ENCODE measurements at regions not wholly inside any gene's neighbourhood (a gene's known extent, or its start where the extent isn't known, plus 50 kb on each side); places are given as distances from the start of the nearest gene placed in this dataset.

DNA sequence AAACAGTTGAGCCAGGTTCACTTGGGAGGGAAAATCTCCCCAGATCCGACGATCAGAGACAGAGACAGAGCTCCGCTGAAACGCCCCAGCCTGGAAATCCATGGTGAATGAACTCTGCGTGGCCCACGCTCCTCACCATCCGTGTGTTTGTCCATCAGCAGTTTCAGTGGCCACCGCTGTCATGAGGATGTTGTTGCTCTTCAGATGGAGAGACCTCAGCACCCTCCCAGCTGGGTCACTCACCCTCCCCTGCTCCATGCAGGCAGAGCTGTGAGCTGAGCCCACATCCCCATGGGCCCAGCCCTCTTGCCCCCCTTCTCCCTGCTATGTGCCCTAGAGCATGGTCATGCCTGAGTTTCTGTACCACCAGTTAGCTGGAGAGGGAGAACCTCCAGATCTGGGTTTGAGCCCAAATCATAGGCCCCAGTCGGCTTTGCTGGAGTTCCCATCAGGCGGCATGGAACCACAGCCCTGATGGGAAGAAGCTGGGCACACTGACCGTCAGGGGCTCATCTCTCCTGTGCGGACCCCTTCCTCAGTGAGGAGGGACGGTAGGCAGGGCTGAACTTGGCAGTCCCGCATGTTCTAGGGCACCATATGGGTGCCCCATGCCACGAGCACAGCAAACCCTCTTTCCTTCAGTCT is 154.4 kb upstream of the COL5A1 start:
- DNase-seq (ENCODE audit: low read depth), result no peak

GRCh38 chr9:134488331-134489280 is 153.0 kb upstream of the COL5A1 start:
- DNase-seq (ENCODE audit: low read depth), result peak; percentile 33

GRCh38 chr9:134489621-134490408 is 151.8 kb upstream of the COL5A1 start:
- DNase-seq (ENCODE audit: low read depth), result no peak

DNA sequence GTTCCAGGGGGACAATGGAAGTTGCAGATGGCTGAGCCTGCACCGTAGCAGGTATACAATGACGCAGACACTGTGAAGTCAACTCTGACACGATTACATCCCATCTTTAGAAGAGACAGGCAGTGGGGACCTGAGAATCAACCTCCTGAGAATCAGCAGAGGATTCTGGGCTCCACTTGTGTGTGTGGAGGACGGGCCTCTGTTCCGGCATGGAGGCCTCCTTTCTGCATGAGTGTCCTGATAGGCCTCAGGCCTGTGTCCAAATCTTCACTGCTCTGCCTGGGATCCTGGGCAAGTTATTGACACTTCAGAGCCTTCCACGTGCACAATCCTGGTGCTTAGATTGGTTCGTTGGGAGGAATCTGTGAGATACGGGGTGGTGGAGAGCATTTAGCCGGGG is 151.2 kb upstream of the COL5A1 start:
- DNase-seq (ENCODE audit: low read depth), result no peak

DNA sequence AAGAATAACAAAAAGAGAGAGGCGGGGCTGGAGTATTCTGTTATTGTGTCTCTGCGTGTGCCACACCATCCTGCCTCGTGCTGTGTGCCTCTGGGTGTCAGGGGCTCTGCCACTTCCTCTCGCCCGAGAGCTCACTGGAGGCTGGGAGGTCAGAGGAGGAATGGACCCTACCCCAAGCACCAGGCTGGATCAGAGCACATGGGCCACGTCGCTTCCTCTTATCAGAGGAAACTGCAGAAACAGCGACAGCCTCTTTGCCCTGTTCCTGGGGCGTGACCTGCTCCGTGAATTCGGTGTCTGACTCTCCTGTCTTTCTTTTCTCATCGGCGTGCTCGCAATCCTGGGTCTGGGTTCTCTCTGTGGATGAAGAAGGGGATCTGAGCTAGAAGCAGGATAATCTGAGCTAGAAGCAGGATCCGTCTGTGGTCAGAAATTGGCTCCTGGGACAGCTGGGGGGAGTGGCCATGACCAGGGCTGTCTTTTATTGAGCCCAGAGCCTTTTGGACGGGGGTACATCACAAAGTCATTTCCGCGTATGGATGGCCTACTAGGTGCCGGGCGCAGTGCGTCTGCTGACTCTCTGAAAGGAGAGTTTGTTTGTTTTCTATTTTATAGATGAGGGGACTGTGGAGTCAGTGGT is 150.3 kb upstream of the COL5A1 start:
- no peak for DNase-seq (ENCODE audit: low read depth)

- DNase-seq (ENCODE audit: low read depth), result no peak
Observed at GRCh38 chr9:134491856-134492255, 149.7 kb upstream of the COL5A1 start.

GRCh38 chr9:134492281-134492691 is 149.3 kb upstream of the COL5A1 start:
- DNase-seq (ENCODE audit: low read depth), result peak; percentile 93

DNA sequence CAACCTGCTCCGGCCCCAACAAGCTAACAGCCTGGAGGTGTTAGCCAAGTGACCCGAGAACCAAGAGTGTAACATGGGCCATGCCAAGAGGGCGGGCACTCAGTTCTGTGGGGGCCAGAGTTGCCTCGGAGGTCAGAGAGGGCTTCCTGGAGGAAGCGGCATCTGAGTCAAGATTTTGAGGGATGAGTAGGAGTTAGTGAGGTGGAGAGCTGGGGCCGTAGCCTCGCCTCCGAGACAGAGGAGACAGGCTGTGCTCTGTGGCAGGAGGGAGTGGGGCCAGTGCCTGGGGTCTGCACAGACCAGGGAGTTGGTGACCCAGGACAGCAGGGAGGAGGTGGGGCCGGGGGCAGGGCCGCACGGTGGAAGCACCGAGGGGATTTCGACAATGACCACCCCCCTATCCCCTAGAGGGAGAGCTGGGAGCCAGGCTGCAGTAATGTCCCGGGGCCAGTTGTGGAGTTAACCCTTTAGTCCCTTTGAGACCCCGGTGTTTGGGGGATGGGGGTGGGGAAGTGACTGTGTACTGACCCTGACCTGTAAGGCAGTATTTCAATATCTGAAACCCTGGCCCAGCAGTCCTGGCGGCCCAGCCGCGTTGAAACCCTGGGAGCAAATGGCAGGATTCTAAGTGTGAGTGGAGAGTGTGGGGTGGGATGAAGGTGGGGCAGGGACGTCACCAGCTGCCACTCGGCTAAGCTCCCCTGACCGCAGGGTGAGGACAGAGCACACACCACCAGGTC is 148.7 kb upstream of the COL5A1 start:
- DNase-seq (ENCODE audit: low read depth), result no peak

GRCh38 chr9:134493461-134494272 is 147.9 kb upstream of the COL5A1 start:
- no peak for DNase-seq (ENCODE audit: low read depth)

- no peak for DNase-seq (ENCODE audit: low read depth)
Observed at GRCh38 chr9:134494273-134494815, 147.3 kb upstream of the COL5A1 start.

GRCh38 chr9:134494905-134495304 is 146.7 kb upstream of the COL5A1 start:
- DNase-seq (ENCODE audit: low read depth), result no peak

DNA sequence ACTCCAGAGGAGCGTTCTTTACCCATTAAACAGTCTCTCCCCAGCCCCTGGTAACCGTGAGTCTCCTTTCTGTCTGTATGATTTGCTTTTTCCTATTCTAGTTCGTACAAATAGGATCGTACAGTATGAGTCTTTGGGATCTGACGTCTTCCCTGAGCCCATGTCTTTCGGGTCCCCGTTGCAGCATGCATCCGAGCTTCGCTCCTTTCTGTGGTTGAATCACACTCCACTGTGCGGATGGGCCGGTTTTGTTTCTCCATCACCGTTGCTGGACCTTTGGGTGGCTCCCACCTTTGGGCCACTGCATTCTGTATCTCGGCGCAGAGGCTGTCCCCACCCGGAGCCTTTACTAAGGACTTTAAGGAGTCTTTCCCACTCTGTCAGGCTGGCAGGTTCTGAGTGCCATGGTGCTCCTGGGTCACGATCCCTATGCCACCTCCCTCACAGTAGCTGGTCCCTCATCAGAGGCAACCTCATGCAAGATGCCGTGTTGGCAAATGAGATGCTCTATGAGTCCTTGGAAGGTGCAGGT is 145.7 kb upstream of the COL5A1 start:
- DNase-seq (ENCODE audit: low read depth), result no peak

GRCh38 chr9:134496413-134497282 is 145.0 kb upstream of the COL5A1 start:
- DNase-seq (ENCODE audit: low read depth), result peak; percentile 71

DNA sequence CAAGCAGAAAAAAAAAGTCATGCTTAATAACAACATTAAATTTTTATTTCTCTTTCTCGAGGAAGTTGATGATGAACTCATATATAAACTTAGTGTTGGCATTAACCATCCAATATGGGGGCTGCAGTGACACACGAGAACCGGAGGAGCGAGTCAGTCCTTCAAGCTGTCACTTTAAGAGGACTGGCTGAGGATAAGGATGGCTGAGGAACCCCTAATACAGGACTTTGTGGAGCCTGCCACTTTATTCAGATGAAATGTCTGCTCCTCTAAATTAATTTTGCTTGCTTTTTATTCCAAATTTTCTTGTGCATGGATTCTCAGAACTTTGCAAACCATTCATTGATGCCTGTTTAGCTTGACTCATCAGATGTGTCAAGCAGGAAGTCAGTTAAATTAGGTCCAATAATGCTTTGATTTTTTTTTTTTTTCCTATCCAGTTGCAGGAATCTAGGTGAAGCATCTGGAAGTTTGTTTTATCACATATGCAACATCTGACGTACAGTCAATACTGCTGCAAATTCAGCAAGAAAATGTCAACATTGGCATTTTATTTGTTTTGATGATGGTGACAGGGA is 144.2 kb upstream of the COL5A1 start:
- no peak for DNase-seq (ENCODE audit: low read depth)

GRCh38 chr9:134498814-134499166 is 142.8 kb upstream of the COL5A1 start:
- DNase-seq (ENCODE audit: low read depth), result no peak

DNA sequence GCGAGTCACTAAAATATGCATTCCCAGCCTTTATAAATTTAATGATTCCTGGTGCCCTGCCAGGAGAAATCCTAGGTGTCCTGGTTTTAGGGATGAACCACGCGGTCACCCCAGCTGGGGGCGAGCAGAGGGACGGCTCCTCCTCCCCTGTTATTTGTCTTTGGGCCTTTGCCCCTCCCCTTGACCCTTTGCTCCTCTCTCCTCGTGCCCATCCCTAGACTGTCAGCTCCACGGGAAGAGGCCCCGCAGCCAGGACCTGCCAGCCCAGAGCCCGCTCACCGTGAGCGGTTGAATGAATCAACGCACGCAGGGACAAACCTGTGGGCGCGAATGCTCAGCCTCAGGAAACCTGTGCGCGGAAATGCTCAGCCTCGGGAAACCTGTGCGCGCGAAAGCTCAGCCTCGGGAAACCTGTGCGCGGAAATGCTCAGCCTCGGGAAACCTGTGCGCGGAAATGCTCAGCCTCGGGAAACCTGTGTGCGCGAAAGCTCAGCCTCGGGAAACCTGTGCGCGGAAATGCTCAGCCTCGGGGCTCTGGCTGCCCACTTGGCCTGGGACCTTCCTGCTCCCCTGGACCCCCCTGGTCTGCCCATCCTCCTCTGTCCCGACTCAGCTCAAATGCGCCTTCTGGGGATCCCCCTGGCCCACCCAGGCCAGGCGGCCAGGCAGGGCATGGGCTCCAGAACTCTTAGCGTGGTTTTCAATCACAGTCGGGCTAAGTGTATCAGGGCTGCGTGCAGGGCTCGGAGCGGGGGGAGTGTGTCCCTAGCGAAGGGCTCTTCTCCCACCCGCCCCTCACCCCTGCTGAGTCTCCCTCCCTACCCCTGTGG is 140.5 kb upstream of the COL5A1 start:
- DNase-seq (ENCODE audit: low read depth), result no peak

- no peak for DNase-seq (ENCODE audit: low read depth)
Observed at GRCh38 chr9:134501761-134502265, 139.8 kb upstream of the COL5A1 start.
